HG03378 (cell line): ENCODE measurements at regions not wholly inside any gene's neighbourhood (a gene's known extent, or its start where the extent isn't known, plus 50 kb on each side); places are given as distances from the start of the nearest gene placed in this dataset.
"Not testable (repeated sequence)": the region's sequence is repeated elsewhere in the genome, so short reads cannot be mapped to it uniquely, and the experiment has no call there.

Experiments used
- ATAC-seq: cut with Tn5 transposase; IDR thresholded peaks from one replicate; pipeline ENCODE4 v1.9.1; 2021; ENCODE audit warnings: mild to moderate bottlenecking, moderate library complexity; ENCODE audit not compliant: unreplicated experiment

GRCh38 chr1:112855152-112855828 is 100.7 kb downstream of the SLC16A1 start:
- no peak for ATAC-seq

GRCh38 chr1:112854368-112854984 is 101.5 kb downstream of the SLC16A1 start:
- not testable (repeated sequence) for ATAC-seq

DNA sequence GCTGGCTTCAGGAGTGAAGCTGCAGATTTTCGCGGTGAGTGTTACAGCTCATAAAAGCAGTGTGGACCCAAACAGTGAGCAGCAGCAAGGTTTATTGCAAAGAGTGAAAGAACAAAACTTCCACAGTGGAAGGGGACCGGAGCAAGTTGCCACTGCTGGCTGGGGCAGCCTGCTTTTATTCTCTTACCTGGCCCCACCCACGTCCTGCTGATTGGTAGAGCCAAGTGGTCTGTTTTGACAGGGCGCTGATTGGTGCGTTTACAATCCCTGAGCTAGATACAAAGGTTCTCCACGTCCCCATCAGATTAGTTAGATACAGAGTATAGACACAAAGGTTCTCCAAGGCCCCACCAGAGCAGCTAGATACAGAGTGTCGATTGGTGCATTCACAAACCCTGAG is 102.1 kb downstream of the SLC16A1 start:
- not testable (repeated sequence) for ATAC-seq

DNA sequence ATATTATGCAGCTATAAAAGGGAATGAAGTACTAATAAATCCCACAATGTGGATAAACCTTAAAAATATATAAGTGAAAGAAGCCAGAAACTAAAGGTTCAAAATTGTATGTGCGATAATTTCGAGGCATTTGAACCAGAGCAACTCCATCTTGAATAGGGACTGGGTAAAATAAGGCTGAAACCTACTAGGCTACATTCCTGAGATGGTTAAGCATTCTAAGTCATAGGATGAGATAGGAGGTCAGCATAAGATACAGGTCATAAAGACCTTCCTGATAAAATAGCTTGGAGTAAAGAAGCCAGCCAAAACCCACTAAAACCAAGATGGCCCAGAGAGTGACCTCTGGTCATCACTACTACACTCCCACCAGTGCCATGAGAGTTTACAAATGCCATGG is 103.1 kb downstream of the SLC16A1 start:
- ATAC-seq: no peak

DNA sequence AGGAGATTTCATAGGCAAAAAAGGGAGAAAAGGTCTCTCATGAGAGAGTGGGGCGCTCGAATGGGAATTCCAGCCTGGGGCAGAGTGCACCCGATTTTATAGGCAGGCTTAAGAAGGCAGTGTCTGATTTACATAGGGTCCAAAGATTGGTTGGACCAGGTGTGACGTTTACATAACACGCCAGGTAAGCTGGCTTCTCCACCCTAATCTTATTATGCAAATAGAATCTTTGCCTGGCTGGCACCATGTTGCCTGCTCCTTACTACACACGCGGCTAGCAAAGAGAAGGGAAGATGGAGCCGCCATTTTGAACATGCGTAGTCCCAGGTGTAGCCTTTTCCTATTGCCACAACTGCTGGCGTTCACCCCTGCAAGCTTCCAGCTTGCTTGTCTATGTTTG is 103.7 kb downstream of the SLC16A1 start:
- no peak for ATAC-seq

- ATAC-seq: no peak
Observed at GRCh38 chr1:112850034-112850757, 105.8 kb downstream of the SLC16A1 start.

DNA sequence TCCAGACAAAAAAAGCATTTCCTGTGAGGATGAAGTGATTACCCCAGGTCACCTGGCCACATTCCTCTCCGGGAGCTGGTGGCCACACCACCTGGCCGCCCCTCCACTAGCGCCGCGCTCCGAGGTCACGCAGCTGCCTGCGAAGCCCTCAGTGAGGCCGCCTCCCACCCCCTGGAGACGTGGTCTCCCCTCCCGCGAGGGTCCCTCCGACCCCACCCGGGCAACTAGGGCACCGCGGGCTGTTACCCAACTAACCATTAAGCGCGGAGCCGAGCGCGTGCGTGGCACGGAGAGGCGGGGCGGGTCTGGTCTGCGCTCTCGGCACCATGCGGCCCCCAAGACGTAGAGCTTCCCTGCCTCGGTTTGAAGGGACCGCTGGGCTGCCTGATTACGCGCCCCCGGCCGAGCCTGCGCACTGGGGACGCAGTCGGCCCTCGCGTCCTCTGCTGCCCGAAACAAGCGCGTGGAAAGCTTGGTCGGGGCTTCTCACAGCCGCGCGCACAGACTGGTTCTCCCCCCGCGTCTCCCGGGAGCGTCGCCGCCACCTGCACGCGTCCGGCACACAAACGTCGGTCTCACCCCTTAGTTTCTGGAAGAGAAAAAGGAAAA is 106.5 kb downstream of the SLC16A1 start:
- no peak for ATAC-seq

DNA sequence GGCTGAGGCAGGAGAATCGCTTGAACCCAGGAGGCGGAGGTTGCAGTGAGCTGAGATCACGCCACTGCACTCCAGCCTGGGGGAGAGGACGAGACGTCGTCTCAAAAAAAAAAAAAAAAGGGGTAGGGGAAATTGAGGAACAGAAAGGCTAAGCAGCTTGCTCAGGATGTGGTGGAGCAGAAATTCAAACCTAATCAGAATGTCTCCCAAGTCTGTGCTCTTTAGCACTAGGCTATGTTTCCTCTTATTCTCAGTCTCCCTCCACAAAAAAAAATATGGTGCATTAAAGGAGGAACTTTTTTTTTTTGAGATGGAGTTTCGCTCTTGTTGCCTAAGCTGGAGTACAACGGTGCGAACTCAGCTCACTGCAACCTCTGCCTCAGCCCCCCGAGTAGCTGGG is 114.2 kb downstream of the SLC16A1 start:
- ATAC-seq: no peak

DNA sequence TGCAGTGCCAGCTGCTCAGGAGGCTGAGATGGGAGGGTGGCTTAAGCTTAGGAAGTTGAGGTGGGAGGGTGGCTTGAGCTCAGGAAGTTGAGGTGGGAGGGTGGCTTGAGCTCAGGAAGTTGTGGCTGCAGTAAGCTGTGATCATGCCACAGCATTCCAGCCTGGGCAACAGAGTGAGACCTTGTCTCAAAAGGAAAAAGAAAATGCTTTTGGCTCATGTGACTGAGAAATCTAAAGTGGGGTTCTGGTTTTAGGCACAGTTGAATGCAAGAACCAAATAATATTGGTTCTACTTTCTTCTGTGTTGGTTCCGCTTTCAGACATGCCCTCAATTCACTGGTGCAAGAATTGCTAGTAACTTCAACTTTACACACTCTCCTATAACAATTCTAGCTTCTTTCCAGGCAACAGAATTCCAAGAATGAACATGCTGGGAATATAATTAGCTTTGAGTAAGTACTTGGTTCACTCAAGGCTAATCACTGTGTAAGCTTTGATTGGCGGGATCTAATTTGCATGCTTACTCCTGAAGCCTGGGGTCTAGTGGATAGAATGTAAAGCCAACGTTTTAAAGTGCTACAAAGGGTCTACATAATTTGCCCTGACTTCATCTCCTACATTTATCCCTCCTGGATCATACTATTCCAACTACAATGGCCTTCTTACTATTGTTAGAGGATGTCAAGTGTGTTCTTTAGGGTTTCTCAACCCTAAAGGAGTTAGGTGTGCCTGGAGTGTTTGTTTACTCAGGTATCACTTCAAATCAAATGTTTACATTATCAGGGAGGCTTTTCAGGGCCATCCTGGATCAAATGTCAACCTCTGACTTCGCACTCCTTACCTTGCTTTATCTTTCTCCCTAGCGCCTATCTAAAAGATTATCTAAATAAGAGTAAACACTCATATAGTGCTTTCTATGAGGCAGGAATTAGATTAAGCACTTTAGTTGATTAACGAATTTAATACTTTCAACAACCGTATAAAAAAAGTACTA is 115.1 kb downstream of the SLC16A1 start:
- no peak for ATAC-seq

- no peak for ATAC-seq
Observed at GRCh38 chr1:112836642-112837041, 119.4 kb downstream of the SLC16A1 start.

- no peak for ATAC-seq
Observed at GRCh38 chr1:112833806-112834205, 118.7 kb upstream of the PPM1J start.

DNA sequence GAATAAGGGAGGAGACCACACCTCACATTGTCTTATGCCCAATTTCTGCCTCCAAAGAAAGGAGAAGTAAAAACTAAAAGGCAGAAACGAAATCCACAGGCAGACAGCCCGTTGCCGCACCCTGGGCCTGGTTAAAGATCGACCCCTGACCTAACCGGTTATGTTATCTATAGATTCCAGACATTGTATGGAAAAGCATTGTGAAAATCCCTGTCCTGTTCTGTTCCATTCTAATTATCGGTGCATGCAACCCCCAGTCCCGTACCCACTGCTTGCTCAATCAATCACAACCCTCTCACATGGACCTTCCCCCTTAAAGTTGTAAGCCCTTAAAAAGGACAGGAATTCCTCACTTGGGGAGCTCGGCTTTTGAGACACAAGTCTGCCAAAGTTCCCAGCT is 117.1 kb upstream of the PPM1J start:
- not testable (repeated sequence) for ATAC-seq

- ATAC-seq: not testable (repeated sequence)
Observed at GRCh38 chr1:112829691-112830090, 114.6 kb upstream of the PPM1J start.

- ATAC-seq: no peak
Observed at GRCh38 chr1:112828716-112829115, 113.6 kb upstream of the PPM1J start.

DNA sequence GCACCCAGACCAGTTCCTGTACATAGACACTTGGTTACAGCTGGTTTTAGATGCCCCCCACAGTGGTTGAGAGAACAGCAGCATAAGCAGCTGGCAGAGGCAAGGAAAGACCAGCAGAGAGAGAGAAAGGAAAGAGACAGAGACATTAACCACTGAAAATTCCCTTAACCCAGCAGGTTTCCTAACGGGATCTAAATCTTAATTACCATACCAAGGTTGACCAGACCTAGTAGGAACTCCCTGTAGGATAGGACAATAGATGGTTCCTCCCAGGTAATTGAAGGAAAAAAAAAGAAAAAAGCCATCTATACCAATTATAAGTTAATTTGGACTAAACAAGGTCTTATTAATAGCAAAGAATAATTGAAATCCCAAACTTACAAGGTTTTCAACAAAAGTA is 112.3 kb upstream of the PPM1J start:
- ATAC-seq: not testable (repeated sequence)

DNA sequence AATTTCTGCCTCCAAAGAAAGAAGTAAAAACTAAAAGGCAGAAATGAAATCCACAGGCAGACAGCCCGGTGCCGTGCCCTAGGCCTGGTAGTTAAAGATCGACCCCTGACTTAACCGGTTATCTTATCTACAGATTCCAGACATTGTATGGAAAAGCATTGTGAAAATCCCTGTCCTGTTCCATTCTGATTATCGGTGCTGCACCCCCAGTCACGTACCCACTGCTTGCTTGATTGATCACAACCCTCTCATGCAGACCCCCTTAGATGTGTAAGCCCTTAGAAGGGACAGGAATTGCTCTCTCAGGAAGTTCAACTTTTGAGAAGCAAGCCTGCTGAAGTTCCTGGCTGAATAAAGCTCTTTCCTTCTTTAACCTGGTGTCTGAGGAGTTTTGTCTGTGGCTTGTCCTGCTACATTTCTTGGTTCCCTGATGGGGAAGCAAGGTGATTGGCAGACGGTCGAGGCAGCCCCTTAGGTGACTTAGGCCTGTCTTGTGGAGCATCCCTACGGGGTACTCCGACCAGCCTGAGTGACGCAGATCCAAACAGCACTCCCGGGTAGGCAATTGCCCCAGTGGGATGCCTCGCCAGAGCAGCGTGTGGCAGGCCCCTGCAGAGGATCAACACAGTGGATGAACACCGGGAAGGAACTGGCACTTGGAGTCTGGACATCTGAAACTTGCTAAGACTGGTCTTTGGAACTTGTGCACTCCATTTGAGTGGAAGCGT is 111.2 kb upstream of the PPM1J start:
- ATAC-seq: no peak

DNA sequence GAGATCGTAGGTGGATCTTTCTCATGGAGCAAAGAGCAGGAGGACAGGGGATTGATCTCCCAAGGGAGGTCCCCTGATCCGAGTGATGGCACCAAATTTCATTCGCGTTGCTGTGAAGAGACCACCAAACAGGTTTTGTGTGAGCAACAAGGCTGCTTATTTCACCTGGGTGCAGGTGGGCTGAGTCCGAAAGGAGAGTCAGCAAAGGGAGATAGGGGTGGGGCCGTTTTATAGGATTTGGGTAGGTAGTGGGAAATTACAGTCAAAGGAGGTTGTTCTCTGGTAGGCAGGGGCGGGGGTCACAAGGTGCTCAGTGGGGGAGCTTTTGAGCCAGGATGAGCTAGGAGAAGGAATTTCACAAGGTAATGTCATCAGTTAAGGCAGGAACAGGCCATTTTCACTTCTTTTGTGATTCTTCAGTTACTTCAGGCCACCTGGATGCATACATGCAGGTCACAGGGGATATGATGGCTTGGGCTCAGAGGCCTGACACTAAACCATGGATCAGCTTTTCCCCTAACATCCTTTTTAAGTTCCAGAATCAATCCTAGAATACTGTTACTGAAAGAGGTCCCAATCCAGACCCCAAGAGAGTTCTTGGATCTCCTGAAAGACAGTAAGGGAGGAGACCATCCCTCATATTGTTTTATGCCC is 110.6 kb upstream of the PPM1J start:
- ATAC-seq: not testable (repeated sequence)

- not testable (repeated sequence) for ATAC-seq
Observed at GRCh38 chr1:112825075-112825474, 109.9 kb upstream of the PPM1J start.
